Parathyroid adenoma (tissue), 2 donors: ENCODE measurements at regions not wholly inside any gene's neighbourhood (a gene's known extent, or its start where the extent isn't known, plus 50 kb on each side); places are given as distances from the start of the nearest gene placed in this dataset.

ENCODE experiments used
- H2AFZ ChIP-seq: fragments of 300-600 bp; sonication (generic); one replicate; pipeline ENCODE4 v1.7.0; 2017; ENCODE audit warnings: antibody characterized with exemption, mild to moderate bottlenecking
- H3K27ac ChIP-seq: fragments of 300-600 bp; sonication (generic); one replicate; pipeline ENCODE4 v1.7.0; 2017
- H3K27me3 ChIP-seq: fragments of 300-600 bp; sonication (generic); one replicate; pipeline ENCODE4 v1.7.0; 2017; ENCODE audit warnings: low read length; ENCODE audit not compliant: control insufficient read depth, insufficient read depth
- H3K36me3 ChIP-seq: fragments of 300-600 bp; sonication (generic); one replicate; pipeline ENCODE4 v1.7.0; 2017; ENCODE audit warnings: low read length; ENCODE audit not compliant: control insufficient read depth, insufficient read depth
- H3K4me1 ChIP-seq: fragments of 300-600 bp; sonication (generic); one replicate; pipeline ENCODE4 v1.7.0; 2017; ENCODE audit warnings: control low read depth
- H3K4me2 ChIP-seq: fragments of 300-600 bp; sonication (generic); one replicate; pipeline ENCODE4 v1.7.0; 2017; ENCODE audit warnings: low read length
- H3K4me3 ChIP-seq: fragments of 300-600 bp; sonication (generic); one replicate; pipeline ENCODE4 v1.7.0; 2017; ENCODE audit warnings: low read depth, low read length
- H3K79me2 ChIP-seq: fragments of 300-600 bp; sonication (generic); one replicate; pipeline ENCODE4 v1.7.0; 2017; ENCODE audit warnings: control low read depth
- H3K9ac ChIP-seq: fragments of 300-600 bp; sonication (generic); one replicate; pipeline ENCODE4 v1.7.0; 2017; ENCODE audit warnings: mild to moderate bottlenecking
- H3K9me3 ChIP-seq: fragments of 300-600 bp; sonication (generic); one replicate; pipeline ENCODE4 v1.7.0; 2017; ENCODE audit warnings: low read length; ENCODE audit not compliant: control insufficient read depth
- CTCF ChIP-seq: fragments of 300-600 bp; sonication (generic); IDR thresholded peaks from one replicate; pipeline ENCODE4 v1.7.0; 2017; ENCODE audit warnings: antibody characterized with exemption, mild to moderate bottlenecking
- donor health status: primary hyperparathyroidism.

DNA sequence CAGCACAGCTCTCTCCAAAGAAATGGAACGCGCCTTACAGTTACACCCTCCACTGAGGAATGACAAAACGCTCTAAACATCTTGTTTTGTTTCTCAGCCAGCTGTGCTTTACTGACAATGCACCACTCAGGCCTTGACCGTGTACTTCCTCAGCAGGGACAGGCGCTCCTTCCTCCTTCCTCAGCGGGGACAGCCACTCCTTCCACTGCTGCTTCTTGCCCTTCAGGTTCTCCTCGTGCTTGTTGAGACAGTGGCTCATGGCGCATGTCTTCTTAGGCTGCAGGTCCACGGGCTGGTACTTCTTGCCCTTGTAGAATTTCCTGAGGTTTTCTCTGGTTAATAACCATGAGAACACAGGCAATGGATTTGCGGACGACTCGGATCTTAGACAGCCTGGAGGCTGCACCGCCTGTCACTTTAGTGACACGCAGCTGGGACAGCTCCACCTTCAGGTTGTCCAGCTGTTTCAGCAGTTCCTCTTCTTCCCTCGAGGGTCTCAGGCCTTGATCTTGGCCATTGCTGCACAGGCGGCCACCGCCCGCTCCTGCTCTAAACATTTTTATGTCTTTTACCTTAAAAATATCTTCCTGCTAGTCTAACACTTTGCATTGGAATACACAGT is 613.8 kb downstream of the BRD1 start:
- Histone ChIP-seq H3K9ac (no peak overlapping the region), H3K79me2 (no peaks in the 10 kb centered on the region), H3K4me2 (no peak overlapping the region), H3K27ac (no peak overlapping the region), H3K4me3 (no peak overlapping the region), H3K27me3 (no peaks in the 10 kb centered on the region), H2AFZ (no peak overlapping the region), H3K9me3 (no peaks in the 10 kb centered on the region), H3K36me3 (no peaks in the 10 kb centered on the region), H3K4me1 (no peaks in the 10 kb centered on the region)
- no peak for TF ChIP-seq CTCF

- H3K36me3 ChIP-seq = no peaks in the 10 kb centered on the region
- no peaks in the 10 kb centered on the region for H3K79me2 ChIP-seq
- no peaks in the 10 kb centered on the region for H3K9me3 ChIP-seq
- no peak overlapping the region for H3K27ac ChIP-seq
- no peak overlapping the region for H3K4me2 ChIP-seq
- no peaks in the 10 kb centered on the region for H3K4me1 ChIP-seq
- H3K4me3 ChIP-seq = no peak overlapping the region
- H2AFZ ChIP-seq = no peak overlapping the region
- H3K9ac ChIP-seq = no peak overlapping the region
- no peaks in the 10 kb centered on the region for H3K27me3 ChIP-seq
- no peak for TF ChIP-seq CTCF
Observed at GRCh38 chr22:49212466-49212865, 615.2 kb downstream of the BRD1 start.

DNA sequence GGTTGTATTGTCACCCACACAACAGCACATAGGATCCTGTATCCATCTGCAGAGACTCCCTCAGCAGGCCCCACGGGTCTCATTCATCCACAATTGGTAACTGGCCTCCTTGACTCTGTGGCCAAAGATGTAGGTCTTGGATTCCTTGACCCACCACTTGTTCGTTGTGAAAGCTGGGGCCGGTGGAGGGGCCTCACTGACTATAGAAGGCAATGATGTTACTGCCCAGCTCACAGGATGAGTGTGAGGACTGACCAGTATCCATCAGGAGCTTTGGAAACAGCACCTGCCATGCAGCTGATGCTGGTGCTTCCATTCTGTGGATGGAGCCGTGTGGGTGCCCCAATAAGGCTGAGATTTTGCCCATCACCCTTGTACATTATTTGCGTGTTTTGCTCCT is 615.7 kb downstream of the BRD1 start:
- no peaks in the 10 kb centered on the region for H3K79me2 ChIP-seq
- H3K27ac ChIP-seq = no peak overlapping the region
- H3K27me3 ChIP-seq = no peaks in the 10 kb centered on the region
- no peak overlapping the region for H2AFZ ChIP-seq
- no peak overlapping the region for H3K4me3 ChIP-seq
- H3K4me2 ChIP-seq = no peak overlapping the region
- H3K36me3 ChIP-seq = no peaks in the 10 kb centered on the region
- TF ChIP-seq CTCF = no peak
- no peak overlapping the region for H3K9ac ChIP-seq
- H3K9me3 ChIP-seq = no peaks in the 10 kb centered on the region
- H3K4me1 ChIP-seq = no peaks in the 10 kb centered on the region

- H3K79me2 ChIP-seq = no peaks in the 10 kb centered on the region
- H3K4me2 ChIP-seq = no peak overlapping the region
- no peak overlapping the region for H3K9ac ChIP-seq
- H2AFZ ChIP-seq = no peak overlapping the region
- no peak overlapping the region for H3K4me3 ChIP-seq
- H3K27ac ChIP-seq = no peak overlapping the region
- no peaks in the 10 kb centered on the region for H3K9me3 ChIP-seq
- no peaks in the 10 kb centered on the region for H3K27me3 ChIP-seq
- H3K4me1 ChIP-seq = no peaks in the 10 kb centered on the region
- H3K36me3 ChIP-seq = no peaks in the 10 kb centered on the region
- no peak for TF ChIP-seq CTCF
Observed at GRCh38 chr22:49211176-49211575, 616.5 kb downstream of the BRD1 start.

GRCh38 chr22:49210606-49211005 is 617.1 kb downstream of the BRD1 start:
- Histone ChIP-seq H3K9ac (no peak overlapping the region), H3K9me3 (no peaks in the 10 kb centered on the region), H3K27me3 (no peaks in the 10 kb centered on the region), H3K4me2 (no peak overlapping the region), H3K27ac (no peak overlapping the region), H3K4me1 (no peaks in the 10 kb centered on the region), H3K79me2 (no peaks in the 10 kb centered on the region), H2AFZ (no peak overlapping the region), H3K4me3 (no peak overlapping the region), H3K36me3 (no peaks in the 10 kb centered on the region)
- no peak for TF ChIP-seq CTCF
